GM12864 (cell line): ENCODE measurements at regions not wholly inside any gene's neighbourhood (a gene's known extent, or its start where the extent isn't known, plus 50 kb on each side); places are given as distances from the start of the nearest gene placed in this dataset.

Source experiments
- DNase-seq: peaks from one replicate; pipeline ENCODE4 v3.0.0-alpha.2; 2011; ENCODE audit warnings: low read depth
- H3K4me3 ChIP-seq: 2 replicates; pipeline ENCODE4 v1.5.1; 2011; ENCODE audit warnings: mild to moderate bottlenecking, low read depth, low read length, control low read depth
- TF ChIP-seq, protein P1 (sequence below): IDR thresholded peaks from 2 replicates; pipeline ENCODE4 v1.5.1; 2011; ENCODE audit warnings: low read depth, mild to moderate bottlenecking, moderate library complexity, low read length, control low read depth, inconsistent platforms; ENCODE audit errors: missing control alignments

- TF ChIP-seq, protein P1, sequence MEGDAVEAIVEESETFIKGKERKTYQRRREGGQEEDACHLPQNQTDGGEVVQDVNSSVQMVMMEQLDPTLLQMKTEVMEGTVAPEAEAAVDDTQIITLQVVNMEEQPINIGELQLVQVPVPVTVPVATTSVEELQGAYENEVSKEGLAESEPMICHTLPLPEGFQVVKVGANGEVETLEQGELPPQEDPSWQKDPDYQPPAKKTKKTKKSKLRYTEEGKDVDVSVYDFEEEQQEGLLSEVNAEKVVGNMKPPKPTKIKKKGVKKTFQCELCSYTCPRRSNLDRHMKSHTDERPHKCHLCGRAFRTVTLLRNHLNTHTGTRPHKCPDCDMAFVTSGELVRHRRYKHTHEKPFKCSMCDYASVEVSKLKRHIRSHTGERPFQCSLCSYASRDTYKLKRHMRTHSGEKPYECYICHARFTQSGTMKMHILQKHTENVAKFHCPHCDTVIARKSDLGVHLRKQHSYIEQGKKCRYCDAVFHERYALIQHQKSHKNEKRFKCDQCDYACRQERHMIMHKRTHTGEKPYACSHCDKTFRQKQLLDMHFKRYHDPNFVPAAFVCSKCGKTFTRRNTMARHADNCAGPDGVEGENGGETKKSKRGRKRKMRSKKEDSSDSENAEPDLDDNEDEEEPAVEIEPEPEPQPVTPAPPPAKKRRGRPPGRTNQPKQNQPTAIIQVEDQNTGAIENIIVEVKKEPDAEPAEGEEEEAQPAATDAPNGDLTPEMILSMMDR: no peak
- H3K4me3 ChIP-seq: no peak overlapping the region
- DNase-seq: no peak
Measured at GRCh38 chr3:168183774-168184173, 88.0 kb upstream of the GOLIM4 start.

DNA sequence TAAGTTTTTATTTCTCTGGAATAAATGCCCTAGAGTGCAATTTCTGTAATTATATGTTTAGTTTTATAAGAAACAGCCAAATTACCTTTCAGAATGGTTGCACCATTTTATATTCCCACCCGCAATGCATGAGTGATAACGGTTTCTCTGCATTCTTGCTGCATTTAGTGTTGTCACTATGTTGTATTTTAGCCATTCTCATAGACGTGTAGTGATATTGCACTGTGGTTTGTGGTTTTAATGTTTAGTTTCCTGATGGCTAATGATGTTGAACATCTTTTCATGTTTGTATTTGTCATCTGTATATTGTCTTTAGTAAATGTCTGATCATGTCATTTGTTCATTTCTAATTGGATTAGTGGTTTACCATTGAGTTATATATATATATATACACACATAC, 73.0 kb upstream of the GOLIM4 start:
- TF ChIP-seq, protein P1: no peak
- H3K4me3 ChIP-seq: no peak overlapping the region
- DNase-seq: no peak

DNA sequence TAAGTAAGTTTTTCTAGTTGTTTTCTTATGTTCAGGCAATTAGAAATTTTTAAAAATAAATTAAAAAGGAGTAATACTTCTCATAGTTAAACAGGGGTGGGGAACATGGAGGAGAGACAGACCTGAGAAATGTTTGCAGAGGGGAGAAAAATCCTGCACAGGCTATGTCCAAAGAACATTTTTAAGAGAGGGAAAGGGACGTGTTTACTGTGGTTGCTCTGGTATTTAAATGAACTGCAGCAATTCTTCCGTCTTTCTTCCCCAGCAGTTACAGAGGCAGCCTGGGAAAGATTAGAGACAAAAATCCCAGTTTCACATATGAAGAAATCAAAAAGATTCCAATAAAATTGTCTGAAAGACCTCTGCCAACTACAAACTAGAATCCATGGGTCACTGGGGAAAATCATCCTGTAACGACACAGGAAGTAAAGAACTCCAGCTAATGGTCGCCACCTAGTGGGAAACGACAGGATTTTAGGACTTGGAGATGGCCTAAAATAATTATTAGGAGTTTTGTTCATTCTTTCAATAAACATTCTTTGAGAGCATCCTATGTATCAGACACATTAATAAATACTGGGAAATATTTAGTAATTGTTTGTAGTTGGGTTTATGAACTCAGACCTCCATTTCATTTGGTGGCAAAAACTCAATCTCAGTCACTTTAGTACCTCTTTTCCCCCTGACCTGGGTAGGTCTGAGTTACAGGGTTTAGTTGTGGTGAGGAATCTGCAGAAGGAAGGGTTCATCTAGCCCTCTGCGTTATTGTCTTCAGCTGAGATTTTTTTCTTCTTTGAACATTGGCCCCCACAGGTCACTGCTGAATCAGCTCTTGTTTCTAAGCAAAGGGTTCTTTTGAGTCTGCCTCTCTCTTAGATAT, 69.9 kb upstream of the GOLIM4 start:
- DNase-seq: peak; percentile 59
- TF ChIP-seq, protein P1: peak; percentile 65

GRCh38 chr3:168162172-168162571, 66.4 kb upstream of the GOLIM4 start:
- no peak overlapping the region for H3K4me3 ChIP-seq
- TF ChIP-seq, protein P1: no peak
- DNase-seq: no peak

More for the DNA sequence above, 69.9 kb upstream of the GOLIM4 start:
- no peak overlapping the region; the same call in 1 of the 2 replicates for H3K4me3 ChIP-seq

GRCh38 chr3:168161696-168162095, 66.0 kb upstream of the GOLIM4 start:
- no peak overlapping the region for H3K4me3 ChIP-seq
- TF ChIP-seq, protein P1: no peak
- DNase-seq: no peak

GRCh38 chr3:168157903-168158302, 62.2 kb upstream of the GOLIM4 start:
- H3K4me3 ChIP-seq: no peak overlapping the region
- DNase-seq: no peak
- TF ChIP-seq, protein P1: no peak
